ENCODE measurements at regions not wholly inside any gene's neighbourhood (a gene's known extent, or its start where the extent isn't known, plus 50 kb on each side); places are given as distances from the start of the nearest gene placed in this dataset.

DNA sequence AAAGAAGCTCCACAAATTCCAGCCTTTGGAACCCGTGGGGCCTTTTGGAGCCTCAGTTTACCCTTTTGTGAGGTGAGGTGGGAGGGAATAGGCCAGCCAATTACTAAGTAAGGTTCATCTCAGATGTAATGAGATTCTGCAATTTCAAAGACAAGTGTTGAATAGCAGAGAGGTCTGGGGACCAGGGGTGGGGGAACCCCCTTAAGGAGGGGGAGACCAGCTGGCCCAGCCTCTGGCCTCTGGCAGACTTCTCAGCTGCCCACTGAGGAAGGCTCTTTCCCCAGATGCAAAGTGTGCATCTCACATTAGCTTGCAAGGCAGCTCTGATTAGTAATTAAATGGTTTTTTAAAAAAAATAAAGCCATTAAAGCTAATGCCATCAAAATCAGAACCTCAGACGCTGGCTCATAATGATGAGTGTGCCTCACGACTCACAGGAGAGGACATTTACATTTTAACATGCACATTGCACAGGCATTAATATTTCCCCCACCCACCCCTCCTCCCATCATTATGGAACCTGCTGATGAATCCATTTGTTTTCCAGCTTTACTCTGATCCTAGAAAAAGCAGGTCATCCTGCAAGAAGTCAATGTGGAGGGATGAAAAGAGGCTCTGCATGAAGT is 176.7 kb upstream of the TLE3 start:
- Histone ChIP-seq H3K23ac (ENCODE audit: low read depth, low read length) (no peak overlapping the region), H4K5ac (ENCODE audit: low read depth, low read length) (no peak overlapping the region), H3K27ac (ENCODE audit: insufficient read depth, low read length) (no peak overlapping the region), H3K27me3 (ENCODE audit: control insufficient read depth, insufficient read depth, low read length) (peaks cover 23% of the 10 kb centered on the region), H3K9ac (ENCODE audit: low read depth, low read length) (no peak overlapping the region), H3K9me3 (ENCODE audit: control insufficient read depth, insufficient read depth, low read length) (no peaks in the 10 kb centered on the region), H4K20me1 (ENCODE audit: insufficient read depth, low read length) (no peaks in the 10 kb centered on the region), H2BK5ac (ENCODE audit: low read depth, low read length, poor library complexity, severe bottlenecking) (no peak overlapping the region), H2AFZ (replicated peaks; ENCODE audit: low read length, poor library complexity) (no peak overlapping the region), H2BK120ac (ENCODE audit: low read depth, low read length) (no peak overlapping the region), H3K4me3 (ENCODE audit: insufficient read depth, low read depth, low read length) (no peak overlapping the region), H2AK5ac (ENCODE audit: low read depth, low read length) (no peak overlapping the region), H3K18ac (ENCODE audit: low read depth, low read length) (no peak overlapping the region), H2AK9ac (replicated peaks; ENCODE audit: low read depth, low read length, poor library complexity) (no peak overlapping the region), H4K91ac (ENCODE audit: insufficient read depth, low read depth, low read length) (no peak overlapping the region), H3K9me1 (ENCODE audit: insufficient read depth, low read length) (peaks cover 10% of the 10 kb centered on the region; the same call in 1 of the 2 replicates), H3K4me1 (ENCODE audit: control insufficient read depth, insufficient read depth, low read length) (peaks cover 5% of the 10 kb centered on the region; the same call in 1 of the 2 replicates), H3K14ac (replicated peaks; ENCODE audit: low read depth, low read length) (no peak overlapping the region), H3K36me3 (ENCODE audit: control insufficient read depth, insufficient read depth, low read length) (no peaks in the 10 kb centered on the region), H4K8ac (ENCODE audit: low read depth in 2 of 2, low read length in 2 of 2) (no peak overlapping the region), H3K79me1 (ENCODE audit: low read depth in 1 of 2, low read length in 2 of 2) (no peaks in the 10 kb centered on the region), H3K4me2 (ENCODE audit: low read depth, low read length) (no peak overlapping the region), H2BK20ac (ENCODE audit: low read depth, low read length) (no peak overlapping the region), H2BK15ac (ENCODE audit: low read depth, low read length) (no peak overlapping the region), H3K56ac (ENCODE audit: extremely low read depth, insufficient read depth, low read length) (no peak overlapping the region), H3K4ac (ENCODE audit: low read depth, low read length) (no peak overlapping the region)
- ATAC-seq (ENCODE audit: low read depth), result no peak
- CTCF ChIA-PET, result no interaction called here
- dilution Hi-C loops (cut with HindIII; ENCODE audit: low sequenced_read_pairs, unreplicated experiment), result no loop called here
- BruUV-seq (replicated peaks), result no TSS peak
- POLR2A ChIA-PET (ENCODE audit: unreplicated experiment), result interaction anchor here (0.6 kb wide), 1 partner anchor 50 kb away, joined by 3 read pairs; no protein-coding TSS in a partner anchor
- TF ChIP-seq POLR2A (IDR thresholded peaks at IDR 0.05; ENCODE audit: low read depth, low read length), result no peak
- TF ChIP-seq MXI1 (IDR thresholded peaks at IDR 0.05; ENCODE audit: borderline replicate concordance, low read depth, low read length), result no peak
- TF ChIP-seq RCOR1 (IDR thresholded peaks at IDR 0.05; ENCODE audit: insufficient replicate concordance, low read length), result no peak
- no peak for TF ChIP-seq RFX5 (IDR thresholded peaks at IDR 0.05; ENCODE audit: low read depth, low read length)
- TF ChIP-seq RAD21 (IDR thresholded peaks at IDR 0.05; ENCODE audit: low read length), result no peak
- TF ChIP-seq, protein P1, sequence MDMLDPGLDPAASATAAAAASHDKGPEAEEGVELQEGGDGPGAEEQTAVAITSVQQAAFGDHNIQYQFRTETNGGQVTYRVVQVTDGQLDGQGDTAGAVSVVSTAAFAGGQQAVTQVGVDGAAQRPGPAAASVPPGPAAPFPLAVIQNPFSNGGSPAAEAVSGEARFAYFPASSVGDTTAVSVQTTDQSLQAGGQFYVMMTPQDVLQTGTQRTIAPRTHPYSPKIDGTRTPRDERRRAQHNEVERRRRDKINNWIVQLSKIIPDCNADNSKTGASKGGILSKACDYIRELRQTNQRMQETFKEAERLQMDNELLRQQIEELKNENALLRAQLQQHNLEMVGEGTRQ (IDR thresholded peaks at IDR 0.05; ENCODE audit: low read depth, low read length), result no peak
- TF ChIP-seq, protein P2, sequence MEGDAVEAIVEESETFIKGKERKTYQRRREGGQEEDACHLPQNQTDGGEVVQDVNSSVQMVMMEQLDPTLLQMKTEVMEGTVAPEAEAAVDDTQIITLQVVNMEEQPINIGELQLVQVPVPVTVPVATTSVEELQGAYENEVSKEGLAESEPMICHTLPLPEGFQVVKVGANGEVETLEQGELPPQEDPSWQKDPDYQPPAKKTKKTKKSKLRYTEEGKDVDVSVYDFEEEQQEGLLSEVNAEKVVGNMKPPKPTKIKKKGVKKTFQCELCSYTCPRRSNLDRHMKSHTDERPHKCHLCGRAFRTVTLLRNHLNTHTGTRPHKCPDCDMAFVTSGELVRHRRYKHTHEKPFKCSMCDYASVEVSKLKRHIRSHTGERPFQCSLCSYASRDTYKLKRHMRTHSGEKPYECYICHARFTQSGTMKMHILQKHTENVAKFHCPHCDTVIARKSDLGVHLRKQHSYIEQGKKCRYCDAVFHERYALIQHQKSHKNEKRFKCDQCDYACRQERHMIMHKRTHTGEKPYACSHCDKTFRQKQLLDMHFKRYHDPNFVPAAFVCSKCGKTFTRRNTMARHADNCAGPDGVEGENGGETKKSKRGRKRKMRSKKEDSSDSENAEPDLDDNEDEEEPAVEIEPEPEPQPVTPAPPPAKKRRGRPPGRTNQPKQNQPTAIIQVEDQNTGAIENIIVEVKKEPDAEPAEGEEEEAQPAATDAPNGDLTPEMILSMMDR (conservative IDR thresholded peaks at IDR 0.05; ENCODE audit: low read depth, low read length), result no peak
- no peak for TF ChIP-seq CHD1 (IDR thresholded peaks at IDR 0.05; ENCODE audit: low read depth, low read length)
- no peak for TF ChIP-seq SMC3 (IDR thresholded peaks at IDR 0.05; ENCODE audit: low read depth, low read length)
- TF ChIP-seq, protein P3, sequence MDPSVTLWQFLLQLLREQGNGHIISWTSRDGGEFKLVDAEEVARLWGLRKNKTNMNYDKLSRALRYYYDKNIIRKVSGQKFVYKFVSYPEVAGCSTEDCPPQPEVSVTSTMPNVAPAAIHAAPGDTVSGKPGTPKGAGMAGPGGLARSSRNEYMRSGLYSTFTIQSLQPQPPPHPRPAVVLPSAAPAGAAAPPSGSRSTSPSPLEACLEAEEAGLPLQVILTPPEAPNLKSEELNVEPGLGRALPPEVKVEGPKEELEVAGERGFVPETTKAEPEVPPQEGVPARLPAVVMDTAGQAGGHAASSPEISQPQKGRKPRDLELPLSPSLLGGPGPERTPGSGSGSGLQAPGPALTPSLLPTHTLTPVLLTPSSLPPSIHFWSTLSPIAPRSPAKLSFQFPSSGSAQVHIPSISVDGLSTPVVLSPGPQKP (IDR thresholded peaks at IDR 0.05; ENCODE audit: borderline replicate concordance, low read depth, low read length), result no peak
- TF ChIP-seq CEBPB (IDR thresholded peaks at IDR 0.05; ENCODE audit: low read depth, low read length), result no peak
- no peak for TF ChIP-seq FOS (IDR thresholded peaks at IDR 0.05; ENCODE audit: low read depth, low read length)
- no peak for TF ChIP-seq NFE2L2 (IDR thresholded peaks at IDR 0.05; ENCODE audit: low read depth, low read length)
- TF ChIP-seq MAFK (IDR thresholded peaks at IDR 0.05; ENCODE audit: low read depth, low read length), result no peak
- no peak for TF ChIP-seq MAZ (IDR thresholded peaks at IDR 0.05; ENCODE audit: borderline replicate concordance, low read depth, low read length)
- no peak for TF ChIP-seq BHLHE40 (IDR thresholded peaks at IDR 0.05; ENCODE audit: low read depth, low read length)
- intact Hi-C loops (cut with micrococcal nuclease), result loop anchor here (10.0 kb wide), 1 partner anchor 190 kb away; no protein-coding TSS in a partner anchor
- in situ Hi-C loops (cut with MboI; ENCODE audit: low sequenced_read_pairs), result no loop called here
- DNase-seq, result no peak
- WGBS, 2 experiments (ENCODE audit: extremely low coverage in 2 of 2, insufficient read length in 1 of 2), result no CpG with 5 or more reads among the region's 3 CpGs
